GM23338 (cell line): ENCODE measurements at regions not wholly inside any gene's neighbourhood (a gene's known extent, or its start where the extent isn't known, plus 50 kb on each side); places are given as distances from the start of the nearest gene placed in this dataset.

Experiments used
- ATAC-seq: fragments of 200-7000 bp; cut with Tn5 transposase; 3 replicates; pipeline ENCODE4 v1.9.1; 2020
- DNase-seq: peaks from one replicate; pipeline ENCODE4 v3.0.0-alpha.2; 2015; ENCODE audit warnings: low spot score
- H2AFZ ChIP-seq: fragments of 200-600 bp; sonication (generic); 2 replicates; pipeline ENCODE4 v1.8.0; 2016; ENCODE audit warnings: antibody characterized with exemption, mild to moderate bottlenecking, moderate library complexity
- H3F3A ChIP-seq: fragments of 200-600 bp; sonication (generic); replicated peaks from 2 replicates; pipeline ENCODE4 v1.8.0; 2017; ENCODE audit warnings: antibody characterized with exemption, mixed run types, low read depth
- H3K27ac ChIP-seq: fragments of 200-600 bp; sonication (generic); 2 replicates; pipeline ENCODE4 v1.6.1; 2016; ENCODE audit warnings: low read depth
- H3K27me3 ChIP-seq: fragments of 200-600 bp; sonication (generic); 2 replicates; pipeline ENCODE4 v1.8.0; 2016; ENCODE audit warnings: mild to moderate bottlenecking, mixed run types, moderate library complexity; ENCODE audit not compliant: insufficient read depth
- H3K36me3 ChIP-seq: fragments of 200-600 bp; sonication (generic); 2 replicates; pipeline ENCODE4 v1.8.0; 2016; ENCODE audit warnings: mild to moderate bottlenecking; ENCODE audit not compliant: insufficient read depth
- H3K4me1 ChIP-seq: fragments of 200-600 bp; sonication (generic); 2 replicates; pipeline ENCODE4 v1.8.0; 2016; ENCODE audit warnings: mild to moderate bottlenecking, moderate library complexity; ENCODE audit not compliant: insufficient read depth
- H3K4me2 ChIP-seq: fragments of 200-600 bp; sonication (generic); 2 replicates; pipeline ENCODE4 v1.7.1; 2017; ENCODE audit warnings: mixed run types
- H3K4me3 ChIP-seq: fragments of 200-600 bp; sonication (generic); 2 replicates; pipeline ENCODE4 v1.6.1; 2016; ENCODE audit warnings: mixed run types
- H3K79me2 ChIP-seq: fragments of 200-600 bp; sonication (generic); replicated peaks from 2 replicates; pipeline ENCODE4 v1.8.0; 2017; ENCODE audit warnings: mild to moderate bottlenecking; ENCODE audit not compliant: insufficient read depth
- H3K9me2 ChIP-seq: fragments of 200-600 bp; sonication (generic); 2 replicates; pipeline ENCODE4 v1.8.0; 2017; ENCODE audit not compliant: insufficient read depth
- H4K20me1 ChIP-seq: fragments of 200-600 bp; sonication (generic); replicated peaks from 2 replicates; pipeline ENCODE4 v1.8.0; 2017; ENCODE audit warnings: mild to moderate bottlenecking; ENCODE audit not compliant: insufficient read depth
- H3K27ac Mint-ChIP-seq: 2 replicates; pipeline ENCODE4 v1.8.0; 2020; ENCODE audit warnings: inconsistent platforms, mild to moderate bottlenecking, moderate library complexity, mixed read lengths
- H3K27me3 Mint-ChIP-seq: 3 replicates; pipeline ENCODE4 v1.8.0; 2022; ENCODE audit warnings: low read depth, mild to moderate bottlenecking, moderate library complexity, mixed read lengths, inconsistent platforms; ENCODE audit not compliant: insufficient read depth, poor library complexity
- H3K36me3 Mint-ChIP-seq: 3 replicates; pipeline ENCODE4 v1.8.0; 2021; ENCODE audit warnings: low read depth, mild to moderate bottlenecking, inconsistent platforms, moderate library complexity, mixed read lengths
- H3K4me1 Mint-ChIP-seq: 3 replicates; pipeline ENCODE4 v1.8.0; 2020; ENCODE audit warnings: mild to moderate bottlenecking, inconsistent platforms, mixed read lengths
- H3K4me3 Mint-ChIP-seq: 3 replicates; pipeline ENCODE4 v1.8.0; 2021; ENCODE audit warnings: moderate library complexity, mild to moderate bottlenecking, inconsistent platforms, mixed read lengths
- H3K9me3 Mint-ChIP-seq: 3 replicates; pipeline ENCODE4 v1.8.0; 2020; ENCODE audit warnings: moderate library complexity, mild to moderate bottlenecking, inconsistent platforms, mixed read lengths
- CREB1 ChIP-seq: fragments of 250-450 bp; sonication (Bioruptor Pico); IDR thresholded peaks from 2 replicates; pipeline ENCODE4 v1.5.0; 2020; ENCODE audit warnings: low read depth, mild to moderate bottlenecking, moderate library complexity
- CTCF ChIP-seq, 2 experiments: fragments of 200-600 bp in 1 of 2; sonication (generic) in 1 of 2; conservative IDR thresholded peaks; 2 replicates each; pipeline versions ENCODE4 v1.5.1 to v1.6.1; 2016 to 2017; ENCODE audit warnings: antibody characterized with exemption in 2 of 2, low read depth in 2 of 2, mild to moderate bottlenecking in 2 of 2, moderate library complexity in 1 of 2
- ETS1 ChIP-seq: IDR thresholded peaks from 2 replicates; pipeline ENCODE4 v1.6.1; 2016; ENCODE audit warnings: antibody characterized with exemption
- JUNB ChIP-seq: IDR thresholded peaks from one replicate; pipeline ENCODE4 v1.6.1; 2016; ENCODE audit warnings: antibody characterized with exemption; ENCODE audit not compliant: unreplicated experiment
- NANOG ChIP-seq: IDR thresholded peaks from 2 replicates; pipeline ENCODE4 v1.6.1; 2016; ENCODE audit warnings: antibody characterized with exemption, borderline replicate concordance
- POLR2AphosphoS5 ChIP-seq: IDR thresholded peaks from 2 replicates; pipeline ENCODE4 v1.6.1; 2016; ENCODE audit warnings: antibody characterized with exemption, low read depth
- REST ChIP-seq: IDR thresholded peaks from one replicate; pipeline ENCODE4 v1.6.1; 2018; ENCODE audit warnings: antibody characterized with exemption; ENCODE audit not compliant: unreplicated experiment
- STAT1 ChIP-seq: IDR thresholded peaks from one replicate; pipeline ENCODE4 v1.6.1; 2016; ENCODE audit warnings: antibody characterized with exemption; ENCODE audit not compliant: unreplicated experiment
- ZNF114 ChIP-seq: fragments of 250-450 bp; sonication (Bioruptor Pico); IDR thresholded peaks from 2 replicates; pipeline ENCODE4 v1.5.0; 2020; ENCODE audit warnings: mild to moderate bottlenecking, moderate library complexity
- ZNF331 ChIP-seq: fragments of 250-450 bp; sonication (Bioruptor Pico); IDR thresholded peaks from 2 replicates; pipeline ENCODE4 v1.5.0; 2020; ENCODE audit warnings: low read depth, mild to moderate bottlenecking, moderate library complexity
- ZNF462 ChIP-seq: fragments of 250-450 bp; sonication (Bioruptor Pico); IDR thresholded peaks from 2 replicates; pipeline ENCODE4 v1.5.0; 2020; ENCODE audit warnings: mild to moderate bottlenecking, moderate library complexity

GRCh38 chr4:132101526-132101925 lies 1047.6 kb upstream of the PCDH10 start:
- Mint-ChIP-seq H3K9me3 (no peaks in the 10 kb centered on the region), H3K36me3 (no peaks in the 10 kb centered on the region), H3K27ac (no peak overlapping the region), H3K4me1 (no peaks in the 10 kb centered on the region), H3K4me3 (no peak overlapping the region), H3K27me3 (no peaks in the 10 kb centered on the region)
- ATAC-seq (no peak), DNase-seq (no peak)
- no peaks in the 10 kb centered on the region for H3K4me1 ChIP-seq
- H2AFZ ChIP-seq: no peak overlapping the region
- TF ChIP-seq NANOG (no peak), CREB1 (no peak), STAT1 (no peak), JUNB (no peak), ETS1 (no peak), ZNF114 (CRISPR knock-in tag) (no peak), CTCF (conservative IDR thresholded peaks at IDR 0.05; ENCODE audit: low read depth in 2 of 2) (no peak), POLR2AphosphoS5 (no peak), ZNF462 (CRISPR knock-in tag) (no peak), REST (no peak), ZNF331 (CRISPR knock-in tag) (no peak)
- H3K79me2 ChIP-seq: no peaks in the 10 kb centered on the region
- H3K27ac ChIP-seq: no peak overlapping the region
- H4K20me1 ChIP-seq: no peaks in the 10 kb centered on the region
- H3K36me3 ChIP-seq: peaks cover 4% of the 10 kb centered on the region; the same call in 1 of the 2 replicates
- H3K4me2 ChIP-seq: no peak overlapping the region
- no peak overlapping the region for H3K4me3 ChIP-seq
- H3K9me2 ChIP-seq: peaks cover 8% of the 10 kb centered on the region; the same call in 1 of the 2 replicates
- H3K27me3 ChIP-seq: no peaks in the 10 kb centered on the region
- H3F3A ChIP-seq: no peaks in the 10 kb centered on the region
